ENCODE measurements at regions not wholly inside any gene's neighbourhood (a gene's known extent, or its start where the extent isn't known, plus 50 kb on each side); places are given as distances from the start of the nearest gene placed in this dataset.

GRCh38 chr1:229798558-229798957, 172.5 kb downstream of the URB2 start:
- DNase-seq (no peak), ATAC-seq (ENCODE audit: low read depth) (no peak)
- Histone ChIP-seq H3K36me3 (replicated peaks in 1 of 2; ENCODE audit: control extremely low read depth in 1 of 2, control insufficient read depth in 1 of 2, extremely low read depth in 1 of 2, insufficient read depth in 2 of 2, low read length in 1 of 2) (no peaks in the 10 kb centered on the region), H3K4me3 (ENCODE audit: control extremely low read depth in 1 of 5, extremely low read depth in 1 of 5, insufficient read depth in 1 of 5, low read depth in 2 of 5, low read length in 4 of 5) (no peak overlapping the region), H3K4me2 (replicated peaks; ENCODE audit: low read depth, low read length, poor library complexity, severe bottlenecking) (no peak overlapping the region), H3K4me1 (ENCODE audit: control insufficient read depth in 2 of 2, insufficient read depth in 2 of 2, low read length in 2 of 2) (no peaks in the 10 kb centered on the region), H2AFZ (ENCODE audit: insufficient read depth, low read depth, low read length, poor library complexity, severe bottlenecking) (no peak overlapping the region), H3K27ac (ENCODE audit: low read length in 2 of 2) (no peak overlapping the region), H3K9me3 (ENCODE audit: control extremely low read depth in 1 of 3, control insufficient read depth in 2 of 3, insufficient read depth in 1 of 3, low read length in 2 of 3) (peaks cover 0 to 21% (median 4%) of the 10 kb centered on the region in 3 donors), H3K79me2 (ENCODE audit: control insufficient read depth, insufficient read depth, low read length) (no peaks in the 10 kb centered on the region), H3K27me3 (replicated peaks in 1 of 4; ENCODE audit: control extremely low read depth in 1 of 4, control insufficient read depth in 3 of 4, insufficient read depth in 4 of 4, low read length in 3 of 4) (no peaks in the 10 kb centered on the region), H4K20me1 (ENCODE audit: control insufficient read depth, insufficient read depth, low read length, poor library complexity, severe bottlenecking) (no peaks in the 10 kb centered on the region), H3K9ac (ENCODE audit: low read length) (no peak overlapping the region)
- intact Hi-C loops (cut with micrococcal nuclease): no loop called here
- Mint-ChIP-seq H3K9me3 (ENCODE audit: insufficient read depth) (no peaks in the 10 kb centered on the region), H3K4me1 (no peaks in the 10 kb centered on the region), H3K27ac (no peak overlapping the region), H3K27me3 (peaks cover 1% of the 10 kb centered on the region), H3K4me3 (no peak overlapping the region)
- CTCF ChIA-PET: no interaction called here
- TF ChIP-seq EZH2 (IDR thresholded peaks at IDR 0.05; ENCODE audit: borderline replicate concordance, insufficient read depth, low read depth, low read length, poor library complexity, severe bottlenecking) (no peak), CTCF (IDR thresholded peaks at IDR 0.05) (no peak)
- 100% methylated on average over 2 of the region's 3 CpGs for WGBS (ENCODE audit: insufficient coverage)
- POLR2A ChIA-PET: no interaction called here

GRCh38 chr1:229803626-229804217, 177.7 kb downstream of the URB2 start:
- Mint-ChIP-seq H3K9me3 (ENCODE audit: insufficient read depth) (peaks cover 9% of the 10 kb centered on the region), H3K27me3 (no peaks in the 10 kb centered on the region), H3K4me1 (no peaks in the 10 kb centered on the region), H3K4me3 (no peak overlapping the region), H3K27ac (no peak overlapping the region)
- Histone ChIP-seq H3K79me2 (ENCODE audit: control insufficient read depth, insufficient read depth, low read length) (no peaks in the 10 kb centered on the region), H3K9ac (ENCODE audit: low read length) (no peak overlapping the region), H2AFZ (ENCODE audit: insufficient read depth, low read depth, low read length, poor library complexity, severe bottlenecking) (no peak overlapping the region), H3K4me2 (replicated peaks; ENCODE audit: low read depth, low read length, poor library complexity, severe bottlenecking) (no peak overlapping the region), H3K4me1 (ENCODE audit: control insufficient read depth in 2 of 2, insufficient read depth in 2 of 2, low read length in 2 of 2) (no peaks in the 10 kb centered on the region), H3K27me3 (replicated peaks in 1 of 4; ENCODE audit: control extremely low read depth in 1 of 4, control insufficient read depth in 3 of 4, insufficient read depth in 4 of 4, low read length in 3 of 4) (no peaks in the 10 kb centered on the region), H4K20me1 (ENCODE audit: control insufficient read depth, insufficient read depth, low read length, poor library complexity, severe bottlenecking) (no peaks in the 10 kb centered on the region), H3K4me3 (ENCODE audit: control extremely low read depth in 1 of 5, extremely low read depth in 1 of 5, insufficient read depth in 1 of 5, low read depth in 2 of 5, low read length in 4 of 5) (no peak overlapping the region), H3K27ac (ENCODE audit: low read length in 2 of 2) (no peak overlapping the region), H3K9me3 (ENCODE audit: control extremely low read depth in 1 of 3, control insufficient read depth in 2 of 3, insufficient read depth in 1 of 3, low read length in 2 of 3) (peaks cover 1 to 26% (median 13%) of the 10 kb centered on the region in 3 donors), H3K36me3 (replicated peaks in 1 of 2; ENCODE audit: control extremely low read depth in 1 of 2, control insufficient read depth in 1 of 2, extremely low read depth in 1 of 2, insufficient read depth in 2 of 2, low read length in 1 of 2) (no peaks in the 10 kb centered on the region)
- CTCF ChIA-PET: no interaction called here
- POLR2A ChIA-PET: no interaction called here
- intact Hi-C loops (cut with micrococcal nuclease): no loop called here
- ATAC-seq (ENCODE audit: low read depth) (no peak), DNase-seq (no peak)
- TF ChIP-seq EZH2 (IDR thresholded peaks at IDR 0.05; ENCODE audit: borderline replicate concordance, insufficient read depth, low read depth, low read length, poor library complexity, severe bottlenecking) (no peak), CTCF (IDR thresholded peaks at IDR 0.05) (no peak)
- WGBS (ENCODE audit: insufficient coverage): 77% methylated on average over 4 of the region's 4 CpGs

Data from B cell (primary cell).